Neural cell (in vitro differentiated cells): ENCODE measurements at regions not wholly inside any gene's neighbourhood (a gene's known extent, or its start where the extent isn't known, plus 50 kb on each side); places are given as distances from the start of the nearest gene placed in this dataset.

Experiments used
- H2AFZ ChIP-seq: fragments of 200-600, 300-800 bp; sonication (generic), shearing (Covaris generic); 2 replicates; pipeline ENCODE4 v1.6.0; 2014; ENCODE audit warnings: low read depth, mild to moderate bottlenecking, antibody characterized with exemption, low read length, moderate library complexity
- H3F3A ChIP-seq: fragments of 200-600 bp; shearing (Covaris generic); 2 replicates; pipeline ENCODE4 v1.6.1; 2016; ENCODE audit warnings: mild to moderate bottlenecking, moderate library complexity, mixed read lengths, antibody characterized with exemption, low read length; ENCODE audit not compliant: insufficient read depth, poor library complexity, severe bottlenecking
- H3K27ac ChIP-seq: fragments of 200-600, 300-800 bp; sonication (generic), shearing (Covaris generic); 2 replicates; pipeline ENCODE4 v1.5.1; 2014; ENCODE audit warnings: mild to moderate bottlenecking, low read length, moderate library complexity
- H3K27me3 ChIP-seq: fragments of 300-800, 200-600 bp; sonication (generic), shearing (Covaris generic); 2 replicates; pipeline ENCODE4 v1.6.0; 2014; ENCODE audit warnings: mild to moderate bottlenecking, low read depth, low read length, moderate library complexity; ENCODE audit not compliant: insufficient read depth
- H3K36me3 ChIP-seq: fragments of 300-800, 200-600 bp; sonication (generic), shearing (Covaris generic); 2 replicates; pipeline ENCODE4 v1.5.1; 2014; ENCODE audit warnings: mild to moderate bottlenecking, antibody characterized with exemption, low read length, moderate library complexity; ENCODE audit not compliant: insufficient read depth
- H3K4me2 ChIP-seq: fragments of 300-800, 200-600 bp; sonication (generic), shearing (Covaris generic); 2 replicates; pipeline ENCODE4 v1.6.0; 2014; ENCODE audit warnings: mild to moderate bottlenecking, low read length
- H3K4me3 ChIP-seq: fragments of 300-800, 200-600 bp; sonication (generic), shearing (Covaris generic); 2 replicates; pipeline ENCODE4 v1.5.1; 2014; ENCODE audit warnings: mild to moderate bottlenecking, low read length, moderate library complexity
- H3K79me2 ChIP-seq: fragments of 200-600 bp; shearing (Covaris generic); replicated peaks from 2 replicates; pipeline ENCODE4 v1.6.0; 2014; ENCODE audit warnings: mild to moderate bottlenecking, low read length, moderate library complexity; ENCODE audit not compliant: insufficient read depth
- H3K9ac ChIP-seq: fragments of 300-800, 200-600 bp; sonication (generic), shearing (Covaris generic); 2 replicates; pipeline ENCODE4 v1.6.1; 2016; ENCODE audit warnings: mild to moderate bottlenecking, low read length, mixed read lengths
- H3K9me2 ChIP-seq: fragments of 200-600 bp; shearing (Covaris generic); 2 replicates; pipeline ENCODE4 v1.6.1; 2016; ENCODE audit warnings: mild to moderate bottlenecking, low read length, mixed read lengths; ENCODE audit not compliant: insufficient read depth
- H3K9me3 ChIP-seq: fragments of 200-600, 300-800 bp; sonication (generic), shearing (Covaris generic); 2 replicates; pipeline ENCODE4 v1.6.1; 2016; ENCODE audit warnings: mild to moderate bottlenecking, mixed run types, low read length, moderate library complexity, mixed read lengths
- H4K20me1 ChIP-seq: fragments of 200-600 bp; shearing (Covaris generic); 2 replicates; pipeline ENCODE4 v1.6.1; 2016; ENCODE audit warnings: mild to moderate bottlenecking, mixed run types; ENCODE audit not compliant: insufficient read depth
- EP300 ChIP-seq: fragments of 450-650 bp; conservative IDR thresholded peaks from 2 replicates; pipeline ENCODE4 v1.6.1; 2014; ENCODE audit warnings: antibody characterized with exemption, mild to moderate bottlenecking, moderate library complexity; ENCODE audit not compliant: poor library complexity, severe bottlenecking
- EZH2 ChIP-seq: fragments of 200-600, 300-800 bp; shearing (Covaris generic), sonication (generic); IDR thresholded peaks from 2 replicates; pipeline ENCODE4 v1.6.1; 2014; ENCODE audit warnings: antibody characterized with exemption, low read length, borderline replicate concordance, mild to moderate bottlenecking; ENCODE audit not compliant: insufficient read depth, poor library complexity, severe bottlenecking
- MXI1 ChIP-seq: fragments of 450-650 bp; conservative IDR thresholded peaks from 2 replicates; pipeline ENCODE4 v1.6.1; 2014; ENCODE audit warnings: antibody characterized with exemption, mild to moderate bottlenecking; ENCODE audit not compliant: poor library complexity, severe bottlenecking
- POLR2AphosphoS5 ChIP-seq: IDR thresholded peaks from 2 replicates; pipeline ENCODE4 v1.6.1; 2012
- RAD21 ChIP-seq: fragments of 450-650 bp; conservative IDR thresholded peaks from 2 replicates; pipeline ENCODE4 v1.6.1; 2014; ENCODE audit warnings: antibody characterized with exemption, mild to moderate bottlenecking, moderate library complexity
- SMC3 ChIP-seq: fragments of 450-650 bp; conservative IDR thresholded peaks from 2 replicates; pipeline ENCODE4 v1.6.1; 2014; ENCODE audit warnings: antibody characterized with exemption, mild to moderate bottlenecking, moderate library complexity; ENCODE audit not compliant: poor library complexity
- TAF1 ChIP-seq: IDR thresholded peaks from 2 replicates; pipeline ENCODE4 v1.6.1; 2012; ENCODE audit warnings: low read depth
- TF ChIP-seq, protein P1 (sequence below): fragments of 450-650 bp; IDR thresholded peaks from 2 replicates; pipeline ENCODE4 v1.5.1; 2014; ENCODE audit warnings: antibody characterized with exemption, mild to moderate bottlenecking, moderate library complexity; ENCODE audit not compliant: poor library complexity, severe bottlenecking
- TF ChIP-seq, protein P2 (sequence below): IDR thresholded peaks from 2 replicates; pipeline ENCODE4 v1.6.1; 2012; ENCODE audit warnings: borderline replicate concordance

DNA sequence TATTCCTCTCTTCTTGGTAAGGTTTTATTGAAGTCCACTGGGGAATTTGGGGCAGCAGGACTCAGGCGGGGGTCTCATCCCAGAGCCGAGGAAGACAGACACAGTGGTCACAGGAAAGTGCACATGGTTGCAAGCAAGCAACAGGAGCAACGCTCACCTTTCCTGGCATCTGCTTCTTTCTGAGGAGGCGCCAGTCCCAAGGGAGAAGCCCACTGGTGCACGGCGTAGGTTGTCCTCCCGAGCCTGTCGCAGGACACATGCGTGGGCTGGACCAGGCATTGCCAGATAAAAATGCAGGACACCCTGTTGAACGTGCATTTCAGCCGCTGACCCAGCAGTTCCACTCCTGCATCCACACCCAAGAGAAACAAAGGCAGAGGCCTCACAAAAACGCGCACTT, 72.4 kb upstream of the OLFM1 start:
- Histone ChIP-seq H3K36me3 (no peaks in the 10 kb centered on the region), H3K4me2 (no peak overlapping the region), H3K9me2 (no peaks in the 10 kb centered on the region), H2AFZ (no peak overlapping the region), H3F3A (no peaks in the 10 kb centered on the region), H3K27ac (no peak overlapping the region), H3K9ac (no peak overlapping the region), H4K20me1 (no peaks in the 10 kb centered on the region), H3K9me3 (no peaks in the 10 kb centered on the region), H3K4me3 (no peak overlapping the region), H3K27me3 (no peaks in the 10 kb centered on the region), H3K79me2 (no peaks in the 10 kb centered on the region)
- TF ChIP-seq RAD21 = no peak
- no peak for TF ChIP-seq TAF1
- no peak for TF ChIP-seq SMC3

DNA sequence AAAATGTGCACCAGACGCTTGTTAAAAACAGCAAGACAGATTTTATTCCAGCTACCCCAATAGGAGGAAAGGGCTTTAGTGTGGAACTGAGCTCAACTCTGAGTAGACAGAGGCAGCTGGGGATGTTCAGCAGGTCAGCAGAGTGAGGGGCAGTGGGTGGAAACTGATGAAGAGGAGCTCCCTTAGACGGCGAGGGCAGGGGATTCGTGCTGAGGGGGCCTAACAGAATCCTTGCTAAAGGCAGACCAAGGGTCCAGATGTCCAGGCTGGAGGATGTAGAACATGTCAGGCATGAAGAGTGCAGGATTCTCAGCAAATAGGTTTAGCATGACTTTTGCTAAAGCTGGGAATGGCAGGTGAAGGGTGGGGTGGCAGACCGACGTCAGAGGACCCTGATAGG, 71.9 kb upstream of the OLFM1 start:
- H3K36me3 ChIP-seq = no peaks in the 10 kb centered on the region
- H3F3A ChIP-seq = no peaks in the 10 kb centered on the region
- H2AFZ ChIP-seq = no peak overlapping the region
- H3K4me2 ChIP-seq = no peak overlapping the region
- H3K4me3 ChIP-seq = no peak overlapping the region
- TF ChIP-seq RAD21 (no peak), POLR2AphosphoS5 (no peak), MXI1 (no peak), TAF1 (no peak), SMC3 (no peak), EZH2 (no peak), EP300 (no peak)
- TF ChIP-seq, protein P1, sequence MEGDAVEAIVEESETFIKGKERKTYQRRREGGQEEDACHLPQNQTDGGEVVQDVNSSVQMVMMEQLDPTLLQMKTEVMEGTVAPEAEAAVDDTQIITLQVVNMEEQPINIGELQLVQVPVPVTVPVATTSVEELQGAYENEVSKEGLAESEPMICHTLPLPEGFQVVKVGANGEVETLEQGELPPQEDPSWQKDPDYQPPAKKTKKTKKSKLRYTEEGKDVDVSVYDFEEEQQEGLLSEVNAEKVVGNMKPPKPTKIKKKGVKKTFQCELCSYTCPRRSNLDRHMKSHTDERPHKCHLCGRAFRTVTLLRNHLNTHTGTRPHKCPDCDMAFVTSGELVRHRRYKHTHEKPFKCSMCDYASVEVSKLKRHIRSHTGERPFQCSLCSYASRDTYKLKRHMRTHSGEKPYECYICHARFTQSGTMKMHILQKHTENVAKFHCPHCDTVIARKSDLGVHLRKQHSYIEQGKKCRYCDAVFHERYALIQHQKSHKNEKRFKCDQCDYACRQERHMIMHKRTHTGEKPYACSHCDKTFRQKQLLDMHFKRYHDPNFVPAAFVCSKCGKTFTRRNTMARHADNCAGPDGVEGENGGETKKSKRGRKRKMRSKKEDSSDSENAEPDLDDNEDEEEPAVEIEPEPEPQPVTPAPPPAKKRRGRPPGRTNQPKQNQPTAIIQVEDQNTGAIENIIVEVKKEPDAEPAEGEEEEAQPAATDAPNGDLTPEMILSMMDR = no peak
- TF ChIP-seq, protein P2, sequence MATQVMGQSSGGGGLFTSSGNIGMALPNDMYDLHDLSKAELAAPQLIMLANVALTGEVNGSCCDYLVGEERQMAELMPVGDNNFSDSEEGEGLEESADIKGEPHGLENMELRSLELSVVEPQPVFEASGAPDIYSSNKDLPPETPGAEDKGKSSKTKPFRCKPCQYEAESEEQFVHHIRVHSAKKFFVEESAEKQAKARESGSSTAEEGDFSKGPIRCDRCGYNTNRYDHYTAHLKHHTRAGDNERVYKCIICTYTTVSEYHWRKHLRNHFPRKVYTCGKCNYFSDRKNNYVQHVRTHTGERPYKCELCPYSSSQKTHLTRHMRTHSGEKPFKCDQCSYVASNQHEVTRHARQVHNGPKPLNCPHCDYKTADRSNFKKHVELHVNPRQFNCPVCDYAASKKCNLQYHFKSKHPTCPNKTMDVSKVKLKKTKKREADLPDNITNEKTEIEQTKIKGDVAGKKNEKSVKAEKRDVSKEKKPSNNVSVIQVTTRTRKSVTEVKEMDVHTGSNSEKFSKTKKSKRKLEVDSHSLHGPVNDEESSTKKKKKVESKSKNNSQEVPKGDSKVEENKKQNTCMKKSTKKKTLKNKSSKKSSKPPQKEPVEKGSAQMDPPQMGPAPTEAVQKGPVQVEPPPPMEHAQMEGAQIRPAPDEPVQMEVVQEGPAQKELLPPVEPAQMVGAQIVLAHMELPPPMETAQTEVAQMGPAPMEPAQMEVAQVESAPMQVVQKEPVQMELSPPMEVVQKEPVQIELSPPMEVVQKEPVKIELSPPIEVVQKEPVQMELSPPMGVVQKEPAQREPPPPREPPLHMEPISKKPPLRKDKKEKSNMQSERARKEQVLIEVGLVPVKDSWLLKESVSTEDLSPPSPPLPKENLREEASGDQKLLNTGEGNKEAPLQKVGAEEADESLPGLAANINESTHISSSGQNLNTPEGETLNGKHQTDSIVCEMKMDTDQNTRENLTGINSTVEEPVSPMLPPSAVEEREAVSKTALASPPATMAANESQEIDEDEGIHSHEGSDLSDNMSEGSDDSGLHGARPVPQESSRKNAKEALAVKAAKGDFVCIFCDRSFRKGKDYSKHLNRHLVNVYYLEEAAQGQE = no peak
- H3K27me3 ChIP-seq = no peaks in the 10 kb centered on the region
- H3K9me2 ChIP-seq = no peaks in the 10 kb centered on the region
- no peak overlapping the region for H3K27ac ChIP-seq
- no peaks in the 10 kb centered on the region for H3K79me2 ChIP-seq
- no peaks in the 10 kb centered on the region for H3K9me3 ChIP-seq
- H4K20me1 ChIP-seq = no peaks in the 10 kb centered on the region
- no peak overlapping the region for H3K9ac ChIP-seq
